HG03565 (cell line): ENCODE measurements at regions not wholly inside any gene's neighbourhood (a gene's known extent, or its start where the extent isn't known, plus 50 kb on each side); places are given as distances from the start of the nearest gene placed in this dataset.
"Not testable (repeated sequence)": the region's sequence is repeated elsewhere in the genome, so short reads cannot be mapped to it uniquely, and the experiment has no call there.

Source experiments
- ATAC-seq: cut with Tn5 transposase; IDR thresholded peaks from one replicate; pipeline ENCODE4 v1.9.1; 2021; ENCODE audit warnings: mild to moderate bottlenecking, moderate library complexity; ENCODE audit not compliant: unreplicated experiment

DNA sequence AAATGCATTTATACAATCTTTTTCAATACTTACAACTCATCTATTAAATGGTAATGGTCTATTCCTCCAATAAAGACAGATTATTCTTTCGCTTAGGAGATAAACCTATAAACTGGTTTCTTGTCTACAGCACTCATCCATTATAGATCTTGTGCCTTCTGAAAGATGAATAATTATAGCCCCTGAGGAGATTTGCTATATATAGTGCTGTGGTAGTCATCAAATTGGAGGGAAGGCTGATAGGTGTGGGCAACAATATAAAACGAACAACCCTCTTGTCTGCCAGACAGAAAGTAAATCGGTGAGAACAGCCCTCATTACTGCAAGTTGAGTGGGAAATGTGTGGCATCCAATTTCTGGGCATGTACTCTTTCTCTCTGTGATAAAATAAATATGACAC is 292.5 kb upstream of the CNR1 start:
- ATAC-seq, result no peak

DNA sequence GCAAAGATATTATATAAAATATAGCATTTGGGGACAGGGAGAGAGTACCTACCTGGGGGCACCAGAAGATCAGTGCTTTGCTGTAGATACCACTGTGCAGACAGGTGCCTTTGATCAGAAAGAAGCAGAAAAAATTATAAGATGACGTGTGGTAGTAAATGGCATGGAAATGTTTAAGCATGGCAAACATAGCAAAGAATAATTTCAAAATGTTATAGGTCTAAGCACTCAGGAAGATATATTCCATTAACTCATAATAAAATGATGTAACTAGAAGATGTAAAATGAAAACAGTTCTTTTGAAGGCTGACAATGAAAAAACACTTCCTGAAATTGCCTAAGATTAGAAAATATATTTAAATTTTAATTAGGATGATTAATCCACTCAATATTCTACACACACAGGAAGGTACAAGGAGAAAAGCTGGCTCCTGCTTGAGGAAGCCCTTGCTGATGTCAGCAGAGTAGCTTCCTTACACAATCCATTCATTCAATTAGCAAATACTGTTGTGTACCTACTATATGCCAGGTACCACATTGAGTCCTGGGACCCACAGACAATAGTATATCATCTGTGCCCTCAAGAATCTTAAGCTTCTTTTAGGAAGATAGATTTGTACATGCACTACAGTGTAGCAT is 290.2 kb upstream of the CNR1 start:
- no peak for ATAC-seq

DNA sequence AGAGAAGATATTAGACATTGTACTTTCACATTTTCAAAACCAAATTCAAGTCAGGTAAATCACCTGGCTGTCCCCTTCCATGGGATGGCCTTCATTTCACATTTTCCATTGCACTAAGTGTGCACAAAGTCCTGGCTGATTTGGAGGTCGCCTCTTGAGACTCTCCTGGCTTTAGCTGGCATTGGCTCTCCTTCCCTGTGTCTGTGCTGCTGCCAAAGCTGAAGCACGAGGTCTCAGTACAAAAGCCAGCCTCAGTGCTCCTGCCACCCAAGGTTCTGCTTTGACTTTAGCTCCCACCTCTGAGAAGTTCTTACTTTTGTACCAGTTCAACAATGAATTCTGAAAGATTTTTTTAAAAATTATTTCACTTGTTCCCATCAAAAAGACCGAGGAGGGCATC is 289.2 kb upstream of the CNR1 start:
- ATAC-seq, result no peak

DNA sequence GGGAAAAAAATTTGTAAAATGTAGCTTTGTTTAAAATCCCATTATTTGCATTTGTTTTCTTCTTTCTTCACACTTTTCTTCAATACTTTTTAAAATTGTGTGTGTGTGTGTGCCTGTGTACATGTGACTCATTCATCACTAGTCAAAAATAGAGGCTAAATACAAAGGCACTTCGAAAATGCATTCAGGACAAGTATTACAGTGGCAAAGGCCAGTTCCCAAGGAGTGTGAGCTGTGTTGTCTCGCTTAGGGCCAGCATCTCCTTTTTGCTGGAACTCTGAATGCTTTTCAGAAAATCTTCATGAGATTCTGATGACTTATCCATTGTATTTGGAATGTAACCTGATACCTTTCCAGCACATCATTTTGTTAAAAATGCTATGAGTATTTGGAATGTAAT is 288.5 kb upstream of the CNR1 start:
- no peak for ATAC-seq

DNA sequence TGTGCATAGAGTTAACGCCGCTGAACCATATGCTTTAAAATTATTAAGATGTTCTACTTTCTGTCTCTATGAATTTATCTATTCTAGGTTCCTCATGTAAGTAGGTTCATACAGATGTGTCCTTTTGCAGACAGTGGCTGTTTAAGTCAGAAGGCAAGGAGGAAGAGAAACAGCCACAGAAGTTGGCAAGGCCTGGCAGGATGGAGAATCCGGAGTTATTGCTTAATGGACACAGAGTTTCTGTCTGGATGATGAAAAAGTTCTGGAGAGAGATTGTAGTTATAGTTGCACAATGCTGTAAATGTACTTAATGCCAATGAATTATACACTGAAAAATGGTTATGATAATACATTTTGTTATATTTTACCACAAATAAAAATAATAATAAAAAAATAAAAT is 283.6 kb upstream of the CNR1 start:
- ATAC-seq, result no peak

DNA sequence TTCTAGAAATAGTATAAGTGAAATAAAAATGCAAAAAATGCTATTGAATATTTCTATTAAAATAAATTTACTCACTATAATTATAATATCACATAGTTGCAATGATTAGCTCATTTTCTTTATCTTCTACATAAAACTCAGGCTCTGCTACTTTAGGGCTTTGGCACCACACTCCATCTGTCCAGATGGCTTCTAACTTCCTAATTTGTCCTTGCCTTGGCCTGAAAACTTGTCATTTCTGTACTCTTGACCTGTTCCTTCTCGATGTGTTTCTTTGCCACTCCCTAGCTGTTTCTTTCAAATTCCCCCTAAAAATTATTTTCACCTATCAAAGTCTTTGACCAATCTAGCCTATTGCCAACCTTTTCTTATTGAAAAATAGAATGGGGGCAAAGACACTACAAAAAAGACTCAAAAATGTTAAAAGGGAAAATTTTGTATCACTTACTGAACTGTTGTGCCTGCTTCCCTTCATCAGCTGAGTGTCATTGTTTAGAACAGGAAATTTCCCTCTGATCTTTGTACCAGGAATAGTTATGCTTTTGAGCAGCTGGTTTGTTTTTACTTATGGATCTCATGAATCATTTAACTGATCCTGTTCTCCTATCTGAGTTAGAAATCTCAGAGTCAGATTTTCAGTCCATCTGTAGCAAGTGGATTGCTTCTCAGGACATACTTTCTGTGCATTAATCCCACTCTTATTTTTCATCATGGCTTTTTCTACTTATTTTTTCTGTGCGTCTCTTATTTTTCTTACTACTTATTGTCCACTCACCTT is 279.2 kb upstream of the CNR1 start:
- ATAC-seq, result no peak

DNA sequence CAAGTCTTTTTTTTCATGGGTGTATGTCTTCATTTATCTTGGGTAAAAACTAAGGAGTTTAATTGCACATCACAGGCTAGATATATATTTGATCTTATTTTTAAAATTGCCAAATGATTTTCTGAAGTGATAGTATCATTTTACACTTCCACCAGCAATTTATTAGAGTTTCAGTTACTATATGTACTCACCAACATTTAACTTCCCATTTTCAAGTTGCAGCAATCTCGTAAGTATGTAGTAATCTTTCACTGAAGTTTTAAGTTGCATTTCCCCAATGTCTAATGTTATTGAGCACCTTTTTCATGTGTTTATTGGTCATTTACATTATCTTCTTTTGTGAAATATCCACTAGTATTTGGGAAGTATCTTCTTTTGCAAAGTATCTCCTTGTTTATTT is 277.4 kb upstream of the CNR1 start:
- no peak for ATAC-seq

DNA sequence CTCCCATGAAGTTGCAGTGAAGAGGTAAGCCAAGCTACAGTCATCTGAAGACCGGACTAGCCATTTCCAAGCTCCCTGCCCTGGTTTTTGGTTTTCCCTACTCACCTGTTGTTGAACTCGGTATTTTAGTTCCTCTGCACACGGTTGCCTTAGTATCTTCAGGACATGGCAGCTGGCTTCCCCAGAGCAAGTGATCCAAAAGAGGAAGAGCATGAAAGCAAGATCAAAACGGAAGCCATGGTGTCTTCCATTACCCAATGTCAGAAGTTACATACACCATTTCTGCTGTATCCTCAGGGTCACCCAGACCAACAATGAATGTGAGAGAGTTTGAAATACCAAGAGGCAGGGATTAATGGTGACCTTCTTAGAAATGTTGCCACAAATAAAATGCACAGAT is 276.6 kb upstream of the CNR1 start:
- ATAC-seq, result no peak

DNA sequence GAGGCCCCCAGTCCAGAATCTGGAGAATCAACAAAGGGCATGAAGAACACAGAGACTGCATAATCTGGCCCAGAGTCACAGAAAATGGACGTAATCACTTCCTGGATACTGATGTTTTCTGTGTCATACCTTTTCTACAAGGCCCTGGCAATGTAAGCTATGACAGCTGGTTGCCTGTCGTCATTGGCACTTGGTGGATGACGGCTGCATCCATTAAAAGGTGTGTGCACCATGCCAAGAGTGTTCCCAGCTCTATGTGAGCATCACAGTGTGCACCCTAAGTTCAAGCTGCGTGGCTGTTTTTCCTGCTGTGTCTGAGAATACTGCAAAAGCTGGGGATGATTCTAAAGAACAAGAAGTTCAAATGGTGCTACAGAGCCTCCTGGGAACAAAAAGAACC is 275.2 kb upstream of the CNR1 start:
- ATAC-seq, result no peak

DNA sequence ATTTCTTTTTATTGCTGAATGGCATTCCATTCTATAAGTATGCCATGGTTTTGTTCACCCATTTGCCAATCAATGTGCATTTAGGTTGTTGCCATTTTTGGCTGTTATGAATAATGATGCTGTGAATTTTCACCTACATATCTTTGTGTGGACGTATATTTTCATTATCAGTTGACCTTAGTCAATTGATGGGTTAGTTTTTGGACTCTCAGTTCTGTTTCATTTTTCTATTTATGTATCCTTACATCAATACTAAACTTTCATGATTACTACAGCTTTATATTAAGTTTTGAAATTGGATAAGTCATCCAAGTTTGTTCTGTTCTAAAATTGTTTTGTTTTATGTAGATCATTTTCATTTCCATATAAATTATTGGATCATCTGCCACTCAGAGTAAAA is 261.9 kb upstream of the CNR1 start:
- peak; percentile 43 for ATAC-seq

DNA sequence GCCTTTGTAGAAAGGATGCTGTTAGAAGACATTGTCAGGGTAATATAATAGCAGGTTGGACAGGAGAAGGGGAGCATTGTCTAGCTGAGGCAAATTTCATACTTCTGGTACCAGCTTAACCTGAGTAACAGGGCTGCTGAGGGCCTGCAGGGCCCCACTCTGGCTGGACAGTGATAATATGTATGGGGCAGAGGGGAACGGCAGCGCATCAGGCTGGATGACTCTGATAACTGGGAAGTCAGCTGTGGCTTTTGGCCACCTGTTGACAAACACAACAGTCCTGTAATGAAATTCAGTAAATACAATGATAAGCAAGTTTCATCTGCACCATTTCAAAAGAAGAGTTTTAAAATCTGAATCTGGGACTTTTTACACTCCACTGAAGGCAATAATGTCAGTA is 259.9 kb upstream of the CNR1 start:
- no peak for ATAC-seq

DNA sequence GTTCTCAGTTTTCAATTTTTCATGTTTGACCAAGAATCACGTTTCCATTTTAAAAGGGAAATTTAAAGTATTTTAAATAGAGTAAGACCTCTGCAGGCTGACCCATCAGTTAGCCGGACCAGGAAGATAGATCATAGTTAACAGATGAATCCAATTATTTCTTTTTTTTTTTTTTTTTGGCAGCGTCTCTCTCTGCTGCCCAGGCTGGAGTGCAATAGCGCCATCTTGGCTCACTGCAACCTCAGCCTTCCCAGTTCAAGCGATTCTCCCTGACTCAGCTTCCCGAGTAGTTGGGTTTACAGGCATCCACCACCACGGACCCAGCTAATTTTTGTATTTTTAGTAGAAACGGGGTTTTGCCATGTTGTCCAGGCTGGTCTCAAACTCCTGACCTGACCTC is 256.7 kb upstream of the CNR1 start:
- ATAC-seq, result no peak

DNA sequence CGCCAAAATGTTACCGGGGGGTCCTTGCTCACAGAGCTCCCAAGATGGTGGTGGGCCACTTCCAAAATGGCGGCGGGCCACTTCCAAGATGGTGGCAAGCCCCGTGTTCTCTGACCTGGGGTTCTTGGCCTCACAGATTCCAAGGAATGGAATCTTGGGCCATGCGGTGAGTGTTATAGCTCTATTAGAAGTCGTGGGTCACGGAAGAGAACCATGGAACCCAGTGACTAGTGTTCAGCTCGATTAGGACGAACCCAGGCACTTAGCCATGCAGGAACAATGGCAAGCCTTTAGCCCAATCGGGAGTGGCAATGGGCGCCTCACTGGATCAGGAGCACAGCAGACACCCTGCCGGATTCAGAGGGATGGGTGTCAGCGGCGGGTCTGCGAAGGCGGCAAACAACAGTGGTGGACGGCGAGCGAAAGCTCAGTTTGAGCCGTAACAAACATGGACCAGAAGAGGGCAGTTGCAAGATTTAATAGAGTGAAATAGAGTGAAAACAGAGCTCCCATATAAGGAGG is 254.9 kb upstream of the CNR1 start:
- not testable (repeated sequence) for ATAC-seq

DNA sequence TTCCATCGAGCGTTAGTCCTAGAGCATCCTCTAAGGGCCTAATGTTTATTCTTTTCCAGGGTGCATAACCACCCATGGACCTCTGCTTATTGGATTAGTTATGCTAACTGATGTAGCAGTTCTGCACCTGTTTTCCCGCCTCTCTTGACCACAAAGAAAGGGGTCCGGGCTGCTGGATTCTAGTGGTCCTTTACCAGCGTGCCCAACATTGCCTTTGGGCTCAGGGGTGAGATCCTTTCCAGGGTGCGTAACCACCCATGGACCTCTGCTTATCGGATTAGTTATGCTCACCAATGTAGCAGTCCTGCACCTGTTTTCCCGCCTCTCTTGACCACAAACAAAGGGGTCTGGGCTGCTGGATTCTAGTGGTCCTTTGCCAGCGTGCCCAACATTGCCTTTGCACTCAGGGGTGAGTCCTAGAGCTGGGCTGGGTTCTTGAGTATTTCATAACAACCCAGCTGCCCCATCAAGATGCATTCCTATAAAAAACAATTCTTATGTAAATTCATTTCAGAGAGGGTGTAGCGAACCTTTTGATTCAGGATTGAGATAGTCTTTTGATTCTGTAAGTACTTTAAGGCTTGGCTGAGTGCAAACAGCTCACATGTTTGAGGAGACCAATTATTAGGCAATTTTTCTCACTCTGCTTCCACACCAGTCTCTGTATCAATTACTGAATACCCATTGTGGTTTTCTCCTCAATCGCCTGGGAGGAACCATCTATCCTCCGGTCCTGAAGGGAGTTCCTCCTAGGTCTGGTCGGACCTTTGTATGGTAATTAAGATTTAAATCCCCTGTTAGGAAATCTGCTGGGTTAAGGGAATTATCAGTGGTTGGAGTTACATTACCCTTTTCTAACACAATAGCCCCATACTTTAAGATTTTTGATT is 253.0 kb upstream of the CNR1 start:
- ATAC-seq, result not testable (repeated sequence)

DNA sequence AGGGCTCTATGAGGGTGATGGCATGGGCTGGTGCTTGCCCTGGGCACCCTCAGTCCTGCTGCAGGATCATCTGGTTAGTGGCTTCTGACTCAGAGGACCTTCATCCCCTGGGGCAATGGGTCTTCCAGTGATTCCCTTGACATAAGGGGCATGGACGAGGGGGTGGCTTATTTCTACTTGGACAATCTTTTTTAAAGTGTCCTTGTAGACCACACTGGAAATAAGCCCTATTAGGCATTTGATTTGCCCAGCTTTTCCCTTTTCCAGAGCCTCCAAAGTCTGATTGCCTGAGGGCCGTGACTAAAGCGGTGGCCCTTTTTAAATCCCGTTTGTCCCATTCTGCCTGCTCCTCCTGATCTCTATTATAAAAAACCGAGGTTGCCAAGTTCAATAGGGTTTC is 251.2 kb upstream of the CNR1 start:
- ATAC-seq, result not testable (repeated sequence)

DNA sequence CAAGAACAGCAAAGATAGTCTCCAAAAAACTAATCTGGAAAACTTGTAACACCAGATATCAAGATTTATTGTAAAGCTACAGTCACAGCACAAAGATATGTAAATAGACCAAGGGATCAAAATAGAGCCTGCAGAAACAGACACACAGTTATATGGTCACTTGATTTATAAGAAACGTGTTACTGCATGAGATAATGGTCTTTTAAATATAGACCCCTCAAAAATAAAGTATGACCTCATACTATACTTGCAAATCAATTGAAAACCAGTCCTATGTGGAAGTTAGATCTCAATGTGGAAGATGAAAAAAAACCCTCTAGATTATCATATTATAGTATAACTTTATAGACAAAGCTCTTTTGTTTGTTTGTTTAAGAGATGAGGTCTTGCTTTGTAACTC is 247.3 kb upstream of the CNR1 start:
- no peak for ATAC-seq

DNA sequence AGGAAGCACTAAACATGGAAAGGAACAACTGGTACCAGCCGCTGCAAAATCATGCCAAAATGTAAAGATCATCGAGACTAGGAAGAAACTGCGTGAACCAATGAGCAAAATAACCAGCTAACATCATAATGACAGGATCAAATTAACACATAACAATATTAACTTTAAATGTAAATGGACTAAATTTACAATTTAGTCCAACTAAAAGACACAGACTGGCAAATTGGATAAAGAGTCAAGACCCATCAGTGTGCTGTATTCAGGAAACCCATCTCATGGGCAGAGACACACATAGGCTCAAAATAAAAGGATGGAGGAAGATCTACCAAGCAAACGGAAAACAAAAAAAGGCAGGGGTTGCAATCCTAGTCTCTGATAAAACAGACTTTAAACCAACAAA is 242.2 kb upstream of the CNR1 start:
- not testable (repeated sequence) for ATAC-seq

DNA sequence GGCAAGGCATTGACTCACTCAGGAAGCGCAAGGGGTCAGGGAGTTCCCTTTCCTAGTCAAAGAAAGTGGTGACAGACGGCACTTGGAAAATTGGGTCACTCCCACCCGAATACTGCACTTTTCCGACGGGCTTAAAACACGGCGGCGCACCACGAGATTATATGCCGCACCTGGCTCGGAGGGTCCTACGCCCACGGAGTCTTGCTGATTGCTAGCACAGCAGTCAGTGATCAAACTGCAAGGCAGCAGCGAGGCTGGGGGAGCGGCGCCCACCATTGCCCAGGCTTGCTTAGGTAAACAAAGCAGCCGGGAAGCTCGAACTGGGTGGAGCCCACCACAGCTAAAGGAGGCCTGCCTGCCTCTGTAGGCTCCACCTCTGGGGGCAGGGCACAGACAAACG is 240.5 kb upstream of the CNR1 start:
- ATAC-seq, result not testable (repeated sequence)

DNA sequence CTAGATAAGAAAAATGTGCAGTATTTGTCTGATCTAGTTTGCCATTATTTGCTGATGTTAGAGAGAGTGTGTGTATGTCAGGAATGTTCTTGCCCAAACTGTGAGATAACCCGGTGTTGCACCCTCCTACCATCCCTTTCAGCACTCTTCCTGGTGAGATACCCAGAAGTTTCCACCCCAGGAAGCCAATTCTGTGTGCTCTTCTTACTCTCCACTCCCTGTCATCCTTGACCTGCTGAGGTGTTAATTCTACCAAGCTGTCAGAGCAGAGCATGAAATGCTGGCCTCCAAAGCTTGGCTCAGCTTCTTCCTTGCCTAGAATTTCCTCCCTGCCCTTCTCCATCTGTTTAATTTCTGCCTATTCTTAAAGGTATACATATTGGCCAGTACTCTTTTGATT is 237.3 kb upstream of the CNR1 start:
- ATAC-seq, result no peak

DNA sequence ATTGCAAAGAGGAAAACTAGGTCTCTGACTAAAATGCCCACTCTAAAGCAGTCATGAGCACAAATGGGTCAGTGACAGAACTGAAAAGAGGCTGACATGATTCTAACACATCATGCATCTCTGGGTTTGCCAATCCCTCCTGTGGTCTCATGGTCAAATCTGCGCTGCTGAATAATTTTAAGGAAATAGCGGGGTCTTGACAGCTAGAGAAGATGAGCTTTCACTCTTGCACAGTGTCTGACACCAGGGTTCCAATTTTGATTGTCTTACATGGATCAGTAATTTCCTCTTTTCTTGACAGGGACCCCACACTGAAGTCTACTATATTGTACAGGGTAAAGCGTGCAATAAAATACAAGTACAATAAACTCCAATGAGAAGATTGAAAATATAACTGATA is 236.8 kb upstream of the CNR1 start:
- ATAC-seq, result no peak

DNA sequence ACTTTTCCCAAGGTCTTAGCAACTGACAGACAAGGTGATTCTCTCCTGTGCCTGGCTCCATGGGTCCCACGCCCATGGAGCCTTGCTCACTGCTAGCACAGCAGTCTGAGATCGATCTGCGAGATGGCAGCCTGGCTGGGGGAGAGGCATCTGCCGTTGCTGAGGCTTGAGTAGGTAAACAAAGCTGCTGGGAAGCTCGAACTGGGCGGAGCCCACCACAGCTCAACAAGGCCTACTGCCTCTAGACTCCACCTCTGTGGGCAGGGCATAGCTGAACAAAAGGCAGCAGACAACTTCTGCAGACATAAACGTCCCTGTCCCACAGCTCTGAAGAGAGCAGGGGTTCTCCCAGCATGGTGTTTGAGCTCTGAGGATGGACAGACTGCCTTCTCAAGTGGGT is 224.9 kb upstream of the CNR1 start:
- ATAC-seq, result not testable (repeated sequence)

DNA sequence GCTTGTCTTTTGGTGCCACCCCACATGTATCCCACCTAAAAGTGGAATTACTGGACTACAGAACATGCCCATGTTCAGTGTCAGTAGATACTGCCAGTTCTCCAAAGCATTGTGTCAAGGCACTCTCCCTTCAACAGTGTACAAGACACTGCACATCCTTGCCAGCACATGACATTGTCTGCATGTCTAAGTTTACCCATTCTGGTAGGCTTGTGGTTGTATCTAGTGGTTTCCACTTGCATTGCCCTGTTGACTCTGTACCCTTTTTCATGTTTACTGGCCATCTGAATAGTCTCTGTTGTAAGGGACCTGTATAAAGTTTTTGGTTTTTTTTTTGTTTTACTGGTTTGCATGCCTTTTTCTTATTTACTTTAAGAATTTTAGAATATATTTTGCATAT is 222.4 kb upstream of the CNR1 start:
- ATAC-seq, result no peak
